Activated CD4-positive, alpha-beta T cell treated with anti-CD3 and anti-CD28 coated beads for 24 hours (primary cell): ENCODE measurements at regions not wholly inside any gene's neighbourhood (a gene's known extent, or its start where the extent isn't known, plus 50 kb on each side); places are given as distances from the start of the nearest gene placed in this dataset.
"Not testable (repeated sequence)": the region's sequence is repeated elsewhere in the genome, so short reads cannot be mapped to it uniquely, and the experiment has no call there.

ENCODE experiments used
- DNase-seq, 2 donors: peaks; one replicate each; pipeline ENCODE4 v3.0.0-alpha.2; 2020; ENCODE audit warnings: low read depth in 2 of 2

DNA sequence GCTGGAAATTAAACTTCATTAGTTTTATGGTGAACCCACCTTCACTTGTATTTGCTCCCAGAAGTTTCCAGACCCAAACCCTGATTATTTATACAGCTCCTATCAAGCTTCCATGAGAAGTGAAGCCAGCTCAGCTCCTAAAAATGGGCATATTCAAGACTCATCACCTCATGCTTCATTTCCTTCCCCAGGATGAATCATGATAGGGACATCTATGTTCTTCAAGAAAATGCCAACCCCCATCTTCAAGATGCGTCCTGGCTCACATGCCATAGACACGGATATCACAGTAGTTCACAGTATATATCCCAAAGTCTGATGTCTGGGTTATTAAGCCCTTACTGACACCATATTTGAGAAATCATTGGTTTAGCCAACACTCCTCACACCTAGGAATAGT, 217.6 kb downstream of the NPR3 start:
- no peak for DNase-seq

DNA sequence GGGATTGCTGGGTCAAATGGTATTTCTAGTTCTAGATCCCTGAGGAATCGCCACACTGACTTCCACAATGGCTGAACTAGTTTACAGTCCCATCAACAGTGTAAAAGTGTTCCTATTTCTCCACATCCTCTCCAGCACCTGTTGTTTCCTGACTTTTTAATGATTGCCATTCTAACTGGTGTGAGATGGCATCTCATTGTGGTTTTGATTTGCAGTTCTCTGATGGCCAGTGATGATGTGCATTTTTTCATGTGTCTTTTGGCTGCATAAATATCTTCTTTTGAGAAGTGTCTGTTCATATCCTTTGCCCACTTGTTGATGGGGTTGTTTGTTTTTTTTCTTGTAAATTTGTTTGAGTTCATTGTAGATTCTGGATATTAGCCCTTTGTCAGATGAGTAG, 220.3 kb downstream of the NPR3 start:
- DNase-seq = not testable (repeated sequence)

DNA sequence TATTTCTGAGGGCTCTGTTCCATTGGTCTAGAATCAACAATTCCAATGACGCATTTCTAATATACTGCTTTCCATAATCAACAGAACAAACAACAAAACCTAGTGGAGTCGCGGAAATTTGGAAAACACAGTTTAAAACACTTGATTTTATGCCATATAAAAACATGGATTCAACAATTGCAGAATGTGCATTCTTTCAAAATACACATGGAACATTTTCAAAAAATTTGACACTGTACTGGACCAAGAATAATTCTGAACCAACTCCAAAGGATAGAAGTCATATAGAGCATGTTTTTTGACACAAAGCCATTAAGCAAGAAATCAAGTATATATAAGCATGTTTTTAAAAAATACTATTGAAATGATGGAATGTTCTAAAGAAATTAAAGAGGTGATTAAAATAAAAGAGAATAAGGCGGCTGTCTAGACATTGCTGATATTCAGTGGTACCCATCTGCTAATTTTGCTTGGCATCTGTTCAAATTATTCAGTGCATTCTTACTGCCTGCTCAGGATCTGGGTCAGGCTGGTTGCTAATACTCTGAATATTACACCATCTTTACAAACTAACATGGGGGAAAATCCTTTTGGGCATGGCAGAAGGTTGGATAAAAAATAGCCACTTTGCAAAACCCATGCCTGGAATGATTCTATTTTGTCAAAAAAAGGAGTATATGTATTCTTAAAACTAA, 221.3 kb downstream of the NPR3 start:
- DNase-seq = no peak

GRCh38 chr5:32933692-32934091, 222.6 kb downstream of the NPR3 start:
- DNase-seq = no peak

DNA sequence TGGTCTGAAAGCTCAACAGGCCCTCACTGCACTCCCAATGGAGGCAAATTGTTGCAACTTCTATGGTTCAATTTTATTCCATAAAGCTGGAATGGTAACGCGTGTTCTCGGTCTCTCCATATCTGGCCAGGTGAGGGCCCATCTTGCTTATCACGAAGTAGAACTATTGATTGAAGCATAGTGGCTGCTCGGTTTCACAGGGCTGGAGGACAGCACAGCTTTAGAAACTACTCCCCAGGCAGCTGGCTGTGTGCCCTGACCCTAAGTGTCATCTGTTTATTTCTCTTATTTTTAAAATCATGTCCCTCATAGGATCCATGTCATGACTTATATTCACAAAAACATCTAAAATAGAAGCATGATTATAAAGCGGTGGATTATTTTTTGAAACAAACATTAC, 223.4 kb downstream of the NPR3 start:
- no peak for DNase-seq

- DNase-seq = no peak
Observed at GRCh38 chr5:32935283-32935682, 224.2 kb downstream of the NPR3 start.

DNA sequence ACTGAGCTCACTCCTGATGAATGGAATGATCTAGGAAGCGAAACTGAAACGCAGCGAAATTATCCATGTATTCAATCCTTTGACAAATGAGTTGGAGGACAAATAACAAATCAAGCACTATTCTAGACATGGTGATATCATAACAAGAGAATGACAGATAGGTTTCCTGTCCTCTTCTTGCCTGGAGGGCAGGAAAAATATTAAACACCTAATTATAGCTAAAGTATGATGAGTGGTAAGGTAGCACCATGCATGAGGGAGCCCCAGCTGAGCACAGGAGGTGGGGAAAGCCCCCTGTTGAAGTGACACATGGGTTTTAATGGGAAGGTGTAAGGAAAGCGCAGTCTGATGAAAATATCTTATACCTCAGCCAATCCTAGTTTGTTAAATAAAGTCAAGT, 225.2 kb downstream of the NPR3 start:
- no peak for DNase-seq

GRCh38 chr5:32942225-32942989, 231.3 kb downstream of the NPR3 start:
- peak in 1 of 2 donors; percentile 7 for DNase-seq

GRCh38 chr5:32949286-32949970, 238.3 kb downstream of the NPR3 start:
- no peak for DNase-seq

DNA sequence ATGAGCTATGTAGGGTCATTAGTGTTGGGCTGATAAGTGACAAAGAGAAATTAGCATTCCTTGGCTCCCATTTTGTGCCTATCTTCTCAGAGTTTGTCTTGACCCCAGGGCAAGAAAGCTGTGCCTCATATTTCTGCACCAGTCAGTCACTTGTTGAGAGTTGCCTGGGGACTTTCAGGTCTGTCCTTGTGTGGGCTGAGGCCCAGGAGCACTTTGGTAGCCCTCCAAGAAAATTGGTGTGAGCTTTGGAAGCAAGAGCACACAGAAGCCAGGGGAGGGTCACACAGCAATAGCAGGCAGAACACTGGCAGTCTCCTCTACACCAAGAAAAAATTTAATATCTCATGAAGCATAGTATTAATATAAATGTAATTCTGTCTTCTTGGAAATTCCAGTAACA, 239.9 kb downstream of the NPR3 start:
- no peak for DNase-seq

DNA sequence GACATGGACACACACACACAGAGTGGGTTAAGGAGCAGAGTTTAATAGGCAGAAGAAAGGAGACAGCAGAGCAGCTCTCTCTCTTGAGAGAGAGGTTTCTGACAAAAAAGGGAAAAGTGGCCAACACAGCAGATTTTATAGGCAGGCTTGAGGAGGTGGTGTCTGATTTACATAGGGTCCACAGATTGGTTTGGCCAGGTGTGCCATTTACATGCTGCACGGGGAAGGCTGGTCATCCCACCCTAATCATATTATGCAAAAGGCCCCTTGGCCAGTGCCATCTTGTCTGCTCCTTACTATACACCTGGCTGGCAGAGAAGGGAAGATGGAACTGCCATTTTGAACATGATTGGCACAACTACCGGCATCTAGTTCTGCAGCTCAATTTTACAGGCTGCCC, 240.8 kb downstream of the NPR3 start:
- no peak for DNase-seq

- DNase-seq = not testable (repeated sequence)
Observed at GRCh38 chr5:32952421-32952820, 241.3 kb downstream of the NPR3 start.

DNA sequence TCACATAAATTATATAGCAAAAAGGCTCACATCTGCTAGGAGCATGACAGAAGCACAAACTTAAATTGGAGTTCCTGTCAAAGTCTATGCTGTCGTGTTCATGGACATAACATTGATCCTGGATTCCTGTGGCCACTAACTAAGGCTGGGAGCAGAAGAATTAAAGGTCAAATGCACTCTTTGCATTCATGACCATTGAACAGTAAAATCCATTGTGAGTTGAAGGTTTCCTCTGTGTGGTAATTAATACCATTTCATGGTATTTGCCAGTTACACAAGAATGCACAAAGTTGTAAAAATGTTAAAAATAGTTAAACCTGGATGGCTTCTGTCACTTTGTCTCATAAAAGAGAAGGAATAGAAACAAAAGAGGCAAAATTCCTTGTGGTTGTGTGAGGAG, 242.6 kb downstream of the NPR3 start:
- DNase-seq = no peak

DNA sequence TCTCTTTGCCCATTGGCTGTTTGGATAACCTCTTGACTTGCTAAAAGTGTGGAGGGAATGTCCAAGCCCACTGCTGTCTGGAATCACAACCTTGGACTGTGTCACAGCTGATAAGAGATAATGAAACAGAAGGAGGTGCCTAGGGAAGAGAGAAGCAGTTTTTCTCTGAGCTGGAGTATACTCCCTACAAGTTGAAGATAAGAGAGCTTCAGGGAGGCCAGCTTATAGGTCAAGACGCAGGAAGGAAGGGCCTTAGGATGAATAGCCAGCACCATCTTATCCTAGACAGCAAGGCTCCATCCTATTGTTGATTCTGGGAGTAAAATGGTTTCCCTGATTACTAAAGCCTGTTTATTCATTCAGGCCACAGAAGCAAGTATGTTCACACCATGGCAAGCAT, 244.7 kb downstream of the NPR3 start:
- DNase-seq = no peak

GRCh38 chr5:32960340-32961058, 249.4 kb downstream of the NPR3 start:
- no peak for DNase-seq

DNA sequence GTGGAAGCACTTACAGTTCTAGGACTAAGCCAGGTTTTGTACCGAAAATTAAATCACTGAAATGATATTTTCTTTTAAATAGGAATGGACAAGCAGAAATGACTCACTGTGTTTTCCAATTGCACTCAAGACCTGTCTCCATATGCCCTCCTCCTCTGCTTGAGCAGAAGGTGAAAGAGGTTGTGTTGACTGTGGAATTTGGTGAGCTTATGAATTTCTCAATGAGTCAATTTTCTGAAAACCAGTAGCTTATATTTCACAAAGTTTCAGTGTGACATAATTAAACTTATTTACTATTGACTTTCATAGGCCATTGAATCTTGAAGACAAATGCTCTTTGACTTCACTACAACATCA, 249.9 kb downstream of the NPR3 start:
- no peak for DNase-seq

- no peak for DNase-seq
Observed at GRCh38 chr5:32964261-32964660, 253.1 kb downstream of the NPR3 start.

GRCh38 chr5:32973646-32974045, 262.5 kb downstream of the NPR3 start:
- DNase-seq = no peak

GRCh38 chr5:32975656-32976375, 264.7 kb downstream of the NPR3 start:
- no peak for DNase-seq

GRCh38 chr5:32981061-32981460, 269.9 kb downstream of the NPR3 start:
- DNase-seq = no peak

GRCh38 chr5:32984851-32985610, 273.9 kb downstream of the NPR3 start:
- no peak for DNase-seq
